ENCODE measurements at regions not wholly inside any gene's neighbourhood (a gene's known extent, or its start where the extent isn't known, plus 50 kb on each side); places are given as distances from the start of the nearest gene placed in this dataset.

- TF ChIP-seq CTCF (conservative IDR thresholded peaks at IDR 0.05; ENCODE audit: low read depth, low read length) (no peak), EZH2 (IDR thresholded peaks at IDR 0.05; ENCODE audit: borderline replicate concordance, low read depth, low read length, poor library complexity, severe bottlenecking) (no peak)
These were observed 1389.9 kb downstream of the ARAP2 start for GRCh38 chr4:34854451-34854850.
